ENCODE measurements at regions not wholly inside any gene's neighbourhood (a gene's known extent, or its start where the extent isn't known, plus 50 kb on each side); places are given as distances from the start of the nearest gene placed in this dataset.
A peak's percentile ranks its signal among the peaks of the same experiment; 100 is the strongest.

DNA sequence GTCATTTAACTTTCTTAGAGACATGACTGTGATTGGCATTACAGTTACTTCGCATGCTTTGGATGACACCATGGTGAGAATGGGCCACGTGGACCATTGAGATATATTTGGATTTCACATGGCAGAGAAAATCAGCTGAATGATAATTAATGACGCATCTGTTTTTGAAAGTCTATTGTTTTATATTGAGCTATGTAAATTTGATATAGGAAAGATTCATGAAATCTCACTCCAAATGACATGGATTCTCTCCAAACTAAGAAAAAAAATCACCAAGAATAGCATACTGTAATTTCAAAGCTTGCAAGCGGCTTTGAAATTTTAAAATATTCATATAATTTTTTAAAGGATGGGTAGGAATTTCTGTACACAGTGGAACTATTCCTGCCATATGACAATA, 163.7 kb downstream of the SH3BP4 start:
- TF ChIP-seq, protein P1, sequence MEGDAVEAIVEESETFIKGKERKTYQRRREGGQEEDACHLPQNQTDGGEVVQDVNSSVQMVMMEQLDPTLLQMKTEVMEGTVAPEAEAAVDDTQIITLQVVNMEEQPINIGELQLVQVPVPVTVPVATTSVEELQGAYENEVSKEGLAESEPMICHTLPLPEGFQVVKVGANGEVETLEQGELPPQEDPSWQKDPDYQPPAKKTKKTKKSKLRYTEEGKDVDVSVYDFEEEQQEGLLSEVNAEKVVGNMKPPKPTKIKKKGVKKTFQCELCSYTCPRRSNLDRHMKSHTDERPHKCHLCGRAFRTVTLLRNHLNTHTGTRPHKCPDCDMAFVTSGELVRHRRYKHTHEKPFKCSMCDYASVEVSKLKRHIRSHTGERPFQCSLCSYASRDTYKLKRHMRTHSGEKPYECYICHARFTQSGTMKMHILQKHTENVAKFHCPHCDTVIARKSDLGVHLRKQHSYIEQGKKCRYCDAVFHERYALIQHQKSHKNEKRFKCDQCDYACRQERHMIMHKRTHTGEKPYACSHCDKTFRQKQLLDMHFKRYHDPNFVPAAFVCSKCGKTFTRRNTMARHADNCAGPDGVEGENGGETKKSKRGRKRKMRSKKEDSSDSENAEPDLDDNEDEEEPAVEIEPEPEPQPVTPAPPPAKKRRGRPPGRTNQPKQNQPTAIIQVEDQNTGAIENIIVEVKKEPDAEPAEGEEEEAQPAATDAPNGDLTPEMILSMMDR (conservative IDR thresholded peaks at IDR 0.05; ENCODE audit: low read length), result no peak
- no peak overlapping the region for H3K4me3 ChIP-seq (ENCODE audit: low read length)
- DNase-seq (ENCODE audit: low read depth), result no peak

DNA sequence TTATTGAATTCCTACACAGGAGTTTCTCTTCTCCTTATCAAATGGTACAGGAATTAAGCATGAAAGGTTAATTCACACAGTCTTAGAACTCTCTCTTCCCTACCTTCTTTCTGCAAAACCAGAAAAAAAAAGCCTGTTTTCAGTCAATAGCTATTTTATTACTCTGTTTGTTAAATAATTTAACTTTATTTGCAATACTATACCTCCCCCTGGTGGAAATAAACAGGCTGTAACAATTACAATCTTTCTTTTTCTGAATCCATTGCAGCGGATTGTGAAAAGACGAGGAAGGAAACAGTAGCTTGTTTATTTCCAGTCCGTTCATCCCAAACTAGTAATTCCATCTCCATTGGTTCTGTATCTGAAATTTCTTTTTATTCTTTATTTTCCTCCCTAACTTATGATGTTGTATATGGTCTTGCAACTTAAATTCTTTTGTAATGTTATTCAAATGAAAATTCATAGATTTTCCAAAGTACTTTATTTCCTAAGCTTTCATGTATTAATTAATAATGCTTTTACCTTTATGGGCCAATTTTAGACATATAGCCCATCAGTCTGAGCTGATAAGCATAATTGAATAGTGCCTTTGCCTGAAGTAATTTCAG, 165.2 kb downstream of the SH3BP4 start:
- no peak overlapping the region for H3K4me3 ChIP-seq (ENCODE audit: low read length)
- DNase-seq (ENCODE audit: low read depth), result peak; percentile 53
- TF ChIP-seq, protein P1 (conservative IDR thresholded peaks at IDR 0.05; ENCODE audit: low read length), result peak; percentile 65

DNA sequence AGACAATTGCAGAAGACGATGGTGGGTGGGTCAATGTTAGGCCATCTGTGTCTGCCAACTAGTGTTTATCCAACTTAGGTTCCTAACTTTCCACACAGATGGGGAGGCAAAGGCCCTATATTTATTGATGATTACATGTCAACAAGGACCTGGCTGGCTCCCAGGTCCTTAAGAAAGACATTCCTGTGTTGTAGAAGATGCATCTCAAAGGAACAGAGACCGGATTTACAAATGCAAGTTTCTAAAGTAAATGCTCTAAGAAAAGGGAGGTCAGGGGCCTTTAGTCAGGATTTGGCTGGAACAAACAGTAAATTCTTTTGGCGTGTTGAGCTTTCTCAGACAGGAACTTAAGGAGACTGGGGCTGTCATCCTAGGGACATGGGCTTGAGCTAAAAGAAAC, 175.0 kb downstream of the SH3BP4 start:
- DNase-seq (ENCODE audit: low read depth), result no peak
- TF ChIP-seq, protein P1 (conservative IDR thresholded peaks at IDR 0.05; ENCODE audit: low read length), result no peak
- no peak overlapping the region for H3K4me3 ChIP-seq (ENCODE audit: low read length)

DNA sequence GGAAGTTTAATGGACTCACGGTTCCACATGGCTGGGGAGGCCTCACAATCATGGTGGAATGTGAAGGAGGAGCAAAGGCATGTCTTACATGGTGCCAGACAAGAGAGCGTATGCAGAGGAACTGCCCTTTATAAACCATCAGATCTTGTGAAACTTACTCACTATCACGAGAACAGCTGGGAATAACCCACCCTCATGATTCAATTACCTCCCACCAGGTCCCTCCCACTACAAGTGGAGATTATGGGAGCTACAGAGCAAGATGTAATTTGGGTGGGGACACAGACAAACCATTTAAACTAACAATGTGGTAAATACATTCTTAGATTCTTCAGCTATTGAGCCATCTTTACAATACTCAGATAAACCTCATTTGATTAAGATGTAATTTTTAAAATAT, 176.1 kb downstream of the SH3BP4 start:
- TF ChIP-seq, protein P1 (conservative IDR thresholded peaks at IDR 0.05; ENCODE audit: low read length), result no peak
- DNase-seq (ENCODE audit: low read depth), result no peak
- H3K4me3 ChIP-seq (ENCODE audit: low read length), result no peak overlapping the region

- no peak for DNase-seq (ENCODE audit: low read depth)
- no peak overlapping the region for H3K4me3 ChIP-seq (ENCODE audit: low read length)
- TF ChIP-seq, protein P1 (conservative IDR thresholded peaks at IDR 0.05; ENCODE audit: low read length), result no peak
Observed at GRCh38 chr2:235129850-235130249, 178.0 kb downstream of the SH3BP4 start.

DNA sequence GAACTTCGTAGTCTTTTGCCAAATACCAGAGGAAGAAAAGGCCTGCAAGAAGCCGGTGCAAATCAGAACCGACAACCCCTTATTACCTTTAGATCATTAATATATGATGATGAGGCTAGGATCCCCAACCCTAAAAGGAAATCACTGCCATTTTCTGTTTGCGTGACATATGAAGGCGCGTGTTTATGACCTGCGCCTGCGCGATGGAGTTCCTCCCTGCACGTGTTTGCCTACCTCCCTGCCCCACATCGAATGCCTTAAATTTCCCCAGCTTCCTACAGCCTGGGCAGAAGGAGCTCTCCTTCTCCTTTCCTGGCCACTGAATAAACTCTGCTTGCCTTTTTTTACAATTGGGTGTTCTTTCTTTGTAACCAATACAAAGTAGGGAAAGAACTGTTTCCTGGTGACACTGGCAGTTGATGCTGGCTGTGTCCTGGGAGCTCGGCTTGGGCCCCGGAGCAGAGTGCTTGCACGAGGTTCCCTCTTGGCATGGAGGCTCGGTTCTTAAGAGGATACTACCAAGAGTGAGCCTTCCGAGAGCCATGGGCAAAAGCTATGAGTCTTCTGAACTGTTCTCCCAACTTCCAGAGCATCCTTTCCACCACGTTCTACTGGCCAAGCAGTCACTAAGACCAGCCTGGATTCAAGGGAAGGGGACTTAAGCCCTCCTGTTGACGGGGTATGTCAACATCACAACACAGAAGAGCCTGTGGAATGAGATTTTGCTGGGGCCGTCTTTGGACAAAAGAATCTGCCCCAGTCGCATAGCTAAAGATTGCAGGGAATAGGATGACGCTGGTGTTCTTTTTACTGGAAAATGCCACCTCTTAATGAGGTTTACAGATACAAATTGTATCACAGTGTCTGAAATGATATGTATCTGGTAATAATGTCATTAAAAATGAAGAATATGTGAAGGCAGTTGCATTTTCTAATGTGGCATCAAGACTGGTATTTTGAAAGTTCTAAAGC, 179.8 kb downstream of the SH3BP4 start:
- DNase-seq (ENCODE audit: low read depth), result no peak
- no peak overlapping the region for H3K4me3 ChIP-seq (ENCODE audit: low read length)
- TF ChIP-seq, protein P1 (conservative IDR thresholded peaks at IDR 0.05; ENCODE audit: low read length), result no peak

- H3K4me3 ChIP-seq (ENCODE audit: low read length), result no peak overlapping the region
- no peak for DNase-seq (ENCODE audit: low read depth)
Observed at GRCh38 chr2:235132651-235133050, 180.8 kb downstream of the SH3BP4 start.

More at GRCh38 chr2:235132651-235133050, 180.8 kb downstream of the SH3BP4 start:
- TF ChIP-seq, protein P1 (conservative IDR thresholded peaks at IDR 0.05; ENCODE audit: low read length), result no peak

All from AG10803 (cell line).